H9 (cell line): ENCODE measurements at regions not wholly inside any gene's neighbourhood (a gene's known extent, or its start where the extent isn't known, plus 50 kb on each side); places are given as distances from the start of the nearest gene placed in this dataset.
"Not testable (repeated sequence)": the region's sequence is repeated elsewhere in the genome, so short reads cannot be mapped to it uniquely, and the experiment has no call there.

Source experiments
- DNase-seq: peaks from one replicate; pipeline ENCODE4 v3.0.0-alpha.2; 2017
- H2AFZ ChIP-seq: one replicate; pipeline ENCODE4 v1.6.1; 2013; ENCODE audit warnings: mild to moderate bottlenecking, low read length, control low read depth, moderate library complexity
- H2AK5ac ChIP-seq: 2 replicates; pipeline ENCODE4 v1.6.1; 2013; ENCODE audit warnings: low read length, control low read depth, mixed read lengths; ENCODE audit not compliant: insufficient read length
- H2BK120ac ChIP-seq: one replicate; pipeline ENCODE4 v1.6.1; 2013; ENCODE audit warnings: low read depth, mild to moderate bottlenecking, low read length, control low read depth, inconsistent platforms; ENCODE audit not compliant: poor library complexity, severe bottlenecking
- H2BK12ac ChIP-seq: 2 replicates; pipeline ENCODE4 v1.6.1; 2013; ENCODE audit warnings: low read length, control low read depth, mixed read lengths, low read depth; ENCODE audit not compliant: insufficient read length
- H2BK15ac ChIP-seq: 2 replicates; pipeline ENCODE4 v1.6.1; 2013; ENCODE audit warnings: low read depth, low read length, control low read depth
- H2BK20ac ChIP-seq: one replicate; pipeline ENCODE4 v1.6.1; 2013; ENCODE audit warnings: low read depth, mild to moderate bottlenecking, low read length, control low read depth, inconsistent platforms; ENCODE audit not compliant: poor library complexity, severe bottlenecking
- H2BK5ac ChIP-seq: 2 replicates; pipeline ENCODE4 v1.6.1; 2013; ENCODE audit warnings: low read length, control low read depth, mixed read lengths; ENCODE audit not compliant: insufficient read length
- H3K14ac ChIP-seq: 2 replicates; pipeline ENCODE4 v1.6.1; 2013; ENCODE audit warnings: low read length, control low read depth; ENCODE audit not compliant: insufficient read depth
- H3K18ac ChIP-seq: 2 replicates; pipeline ENCODE4 v1.6.1; 2013; ENCODE audit warnings: low read depth, mild to moderate bottlenecking, mixed read lengths, low read length, control low read depth; ENCODE audit not compliant: insufficient read length
- H3K23ac ChIP-seq: 2 replicates; pipeline ENCODE4 v1.6.1; 2013; ENCODE audit warnings: low read length, control low read depth, mixed read lengths, low read depth; ENCODE audit not compliant: insufficient read length
- H3K23me2 ChIP-seq: 2 replicates; pipeline ENCODE4 v1.6.1; 2013; ENCODE audit warnings: low read depth, mild to moderate bottlenecking, mixed read lengths, low read length, control low read depth; ENCODE audit not compliant: insufficient read length, poor library complexity, severe bottlenecking
- H3K27ac ChIP-seq: 2 replicates; pipeline ENCODE4 v1.5.1; 2013; ENCODE audit warnings: low read length, control low read depth, mixed read lengths, low read depth; ENCODE audit not compliant: insufficient read length
- H3K27me3 ChIP-seq: 2 replicates; pipeline ENCODE4 v1.6.1; 2013; ENCODE audit warnings: low read length, control low read depth, inconsistent platforms; ENCODE audit not compliant: insufficient read depth
- H3K4ac ChIP-seq: 2 replicates; pipeline ENCODE4 v1.6.1; 2013; ENCODE audit warnings: low read depth, mild to moderate bottlenecking, control low read depth, inconsistent platforms, low read length, moderate library complexity
- H3K4me1 ChIP-seq: 2 replicates; pipeline ENCODE4 v1.6.1; 2013; ENCODE audit warnings: low read length, control low read depth, inconsistent platforms; ENCODE audit not compliant: insufficient read depth
- H3K4me2 ChIP-seq: 2 replicates; pipeline ENCODE4 v1.6.1; 2013; ENCODE audit warnings: low read length, control low read depth, mixed read lengths; ENCODE audit not compliant: insufficient read length, insufficient read depth
- H3K56ac ChIP-seq: 2 replicates; pipeline ENCODE4 v1.6.1; 2013; ENCODE audit warnings: low read depth, mild to moderate bottlenecking, mixed read lengths, low read length, control low read depth; ENCODE audit not compliant: insufficient read length
- H3K79me1 ChIP-seq: 2 replicates; pipeline ENCODE4 v1.6.1; 2013; ENCODE audit warnings: low read depth, mild to moderate bottlenecking, moderate library complexity, low read length, control low read depth, inconsistent platforms; ENCODE audit not compliant: insufficient read depth, poor library complexity, severe bottlenecking
- H3K79me2 ChIP-seq: 2 replicates; pipeline ENCODE4 v1.6.1; 2013; ENCODE audit warnings: low read length, control low read depth, inconsistent platforms; ENCODE audit not compliant: insufficient read depth
- H3K9ac ChIP-seq: 2 replicates; pipeline ENCODE4 v1.6.1; 2013; ENCODE audit warnings: low read length, control low read depth, mixed read lengths; ENCODE audit not compliant: insufficient read length; ENCODE audit errors: extremely low read depth
- H3K9me3 ChIP-seq: one replicate; pipeline ENCODE4 v1.6.1; 2013; ENCODE audit warnings: low read depth, low read length, inconsistent platforms; ENCODE audit not compliant: control insufficient read depth
- H3T11ph ChIP-seq: one replicate; pipeline ENCODE4 v1.6.1; 2013; ENCODE audit warnings: mild to moderate bottlenecking, low read length, control low read depth, inconsistent platforms
- H4K20me1 ChIP-seq: one replicate; pipeline ENCODE4 v1.6.1; 2013; ENCODE audit not compliant: control insufficient read depth, insufficient read length, insufficient read depth
- H4K5ac ChIP-seq: 2 replicates; pipeline ENCODE4 v1.6.1; 2013; ENCODE audit warnings: low read depth, mild to moderate bottlenecking, mixed read lengths, low read length, control low read depth; ENCODE audit not compliant: insufficient read length
- H4K8ac ChIP-seq: replicated peaks from 2 replicates; pipeline ENCODE4 v1.6.1; 2013; ENCODE audit warnings: low read length, control low read depth, mixed read lengths, low read depth; ENCODE audit not compliant: insufficient read length
- H4K91ac ChIP-seq: 2 replicates; pipeline ENCODE4 v1.6.1; 2013; ENCODE audit warnings: low read depth, mild to moderate bottlenecking, moderate library complexity, mixed read lengths, low read length, control low read depth; ENCODE audit not compliant: insufficient read length
- H3K27ac Mint-ChIP-seq, 3 experiments: 2 replicates in 2 of 3; 3 replicates in 1 of 3; pipeline ENCODE4 v1.8.0; 2020 to 2021; ENCODE audit warnings: mixed read lengths in 3 of 3, mild to moderate bottlenecking in 1 of 3, moderate library complexity in 1 of 3
- H3K27me3 Mint-ChIP-seq: 2 replicates; pipeline ENCODE4 v1.8.0; 2021; ENCODE audit warnings: low read depth, mild to moderate bottlenecking, moderate library complexity, mixed read lengths
- H3K36me3 Mint-ChIP-seq, 3 experiments: 2 replicates in 2 of 3; 3 replicates in 1 of 3; pipeline ENCODE4 v1.8.0; 2020 to 2021; ENCODE audit warnings: low read depth in 3 of 3, mixed read lengths in 3 of 3; ENCODE audit not compliant: insufficient read depth in 1 of 3
- H3K4me1 Mint-ChIP-seq, 2 experiments: 2 replicates each; pipeline ENCODE4 v1.8.0; 2020; ENCODE audit warnings: mixed read lengths in 2 of 2
- H3K4me3 Mint-ChIP-seq, 2 experiments: 2 replicates in 1 of 2; 3 replicates in 1 of 2; pipeline ENCODE4 v1.8.0; 2020 to 2021; ENCODE audit warnings: mild to moderate bottlenecking in 2 of 2, mixed read lengths in 2 of 2, moderate library complexity in 1 of 2
- H3K9me3 Mint-ChIP-seq, 2 experiments: 2 replicates in 1 of 2; 3 replicates in 1 of 2; pipeline ENCODE4 v1.8.0; 2020; ENCODE audit warnings: mild to moderate bottlenecking in 2 of 2, mixed read lengths in 2 of 2, moderate library complexity in 1 of 2
- WGBS: extraction: QIAGEN DNeasy Blood & Tissue Kit; methylation state at CpG from one replicate; pipeline ENCODE4 v1.1.7; 2013; ENCODE audit warnings: missing lambda C conversion rate, low lambda C conversion rate, mixed read lengths; ENCODE audit not compliant: insufficient read length; ENCODE audit errors: extremely low coverage; 5-methylcytosine and 5-hydroxymethylcytosine counted together

GRCh38 chr1:112825075-112825474 is 109.9 kb upstream of the PPM1J start:
- Mint-ChIP-seq H3K9me3 (peaks cover 12 to 20% of the 10 kb centered on the region in 2 experiments), H3K4me1 (peaks cover 50 to 53% of the 10 kb centered on the region in 2 experiments), H3K27ac (peak overlapping the region; percentile 89 to 93 (median 92)), H3K4me3 (peak overlapping the region; percentile 58 to 64; a peak in 4 of 5 replicates), H3K36me3 (peaks cover 14 to 23% (median 19%) of the 10 kb centered on the region in 3 experiments)
- H3K27me3 Mint-ChIP-seq, H3K79me1 ChIP-seq, H3K79me2 ChIP-seq, H4K8ac ChIP-seq, H3K23ac ChIP-seq, H2BK5ac ChIP-seq, H3K4me1 ChIP-seq, H4K20me1 ChIP-seq, H3K27me3 ChIP-seq, H4K91ac ChIP-seq, H2AFZ ChIP-seq, DNase-seq, H2BK20ac ChIP-seq, H3K56ac ChIP-seq, H3T11ph ChIP-seq, H3K4ac ChIP-seq, H3K9ac ChIP-seq, H2AK5ac ChIP-seq, H2BK12ac ChIP-seq, H3K9me3 ChIP-seq, H2BK15ac ChIP-seq, H4K5ac ChIP-seq, H3K18ac ChIP-seq, H2BK120ac ChIP-seq, H3K14ac ChIP-seq, H3K23me2 ChIP-seq: not testable (repeated sequence)
- WGBS: no CpG with 5 or more reads among the region's 6 CpGs
- H3K4me2 ChIP-seq: peak overlapping the region; percentile 53
- peak overlapping the region; percentile 57 for H3K27ac ChIP-seq

- H3K27me3 ChIP-seq, H3K56ac ChIP-seq, H4K5ac ChIP-seq, H2BK12ac ChIP-seq, H4K20me1 ChIP-seq, H4K91ac ChIP-seq, H2AK5ac ChIP-seq, H3K4me2 ChIP-seq, H3K27me3 Mint-ChIP-seq, H2BK5ac ChIP-seq, H2BK15ac ChIP-seq, H3K79me1 ChIP-seq, H2BK20ac ChIP-seq, H3K4me3 Mint-ChIP-seq, H3K4ac ChIP-seq, H3K14ac ChIP-seq, H2AFZ ChIP-seq, H3T11ph ChIP-seq, H4K8ac ChIP-seq, H3K79me2 ChIP-seq, H3K27ac Mint-ChIP-seq, H3K9ac ChIP-seq, H3K9me3 ChIP-seq, H3K18ac ChIP-seq, H3K23ac ChIP-seq, H3K23me2 ChIP-seq: not testable (repeated sequence)
- peaks cover 46 to 47% of the 10 kb centered on the region in 2 experiments for H3K4me1 Mint-ChIP-seq
- Histone ChIP-seq H3K4me1 (peaks cover 12% of the 10 kb centered on the region; the same call in 1 of the 2 replicates), H2BK120ac (peak overlapping the region; percentile 77), H3K27ac (peak overlapping the region; percentile 52)
- peaks cover 12 to 20% of the 10 kb centered on the region in 2 experiments for H3K9me3 Mint-ChIP-seq
- peaks cover 17 to 24% (median 19%) of the 10 kb centered on the region in 3 experiments for H3K36me3 Mint-ChIP-seq
- no CpG with 5 or more reads among the region's 7 CpGs for WGBS
- DNase-seq: peak; percentile 64
Observed at GRCh38 chr1:112821307-112822063, 106.4 kb upstream of the PPM1J start.
